Iris pigment epithelial cell (primary cell): ENCODE measurements at regions not wholly inside any gene's neighbourhood (a gene's known extent, or its start where the extent isn't known, plus 50 kb on each side); places are given as distances from the start of the nearest gene placed in this dataset.

Experiments
- DNase-seq: peaks from one replicate; pipeline ENCODE4 v3.0.0-alpha.2; 2011; ENCODE audit warnings: low read depth

GRCh38 chr15:26477044-26477443 lies 295.8 kb downstream of the GABRB3 start:
- no peak for DNase-seq

GRCh38 chr15:26475554-26475953 lies 297.3 kb downstream of the GABRB3 start:
- DNase-seq, result no peak

- no peak for DNase-seq
Measured at GRCh38 chr15:26472661-26473060, 300.2 kb downstream of the GABRB3 start.

DNA sequence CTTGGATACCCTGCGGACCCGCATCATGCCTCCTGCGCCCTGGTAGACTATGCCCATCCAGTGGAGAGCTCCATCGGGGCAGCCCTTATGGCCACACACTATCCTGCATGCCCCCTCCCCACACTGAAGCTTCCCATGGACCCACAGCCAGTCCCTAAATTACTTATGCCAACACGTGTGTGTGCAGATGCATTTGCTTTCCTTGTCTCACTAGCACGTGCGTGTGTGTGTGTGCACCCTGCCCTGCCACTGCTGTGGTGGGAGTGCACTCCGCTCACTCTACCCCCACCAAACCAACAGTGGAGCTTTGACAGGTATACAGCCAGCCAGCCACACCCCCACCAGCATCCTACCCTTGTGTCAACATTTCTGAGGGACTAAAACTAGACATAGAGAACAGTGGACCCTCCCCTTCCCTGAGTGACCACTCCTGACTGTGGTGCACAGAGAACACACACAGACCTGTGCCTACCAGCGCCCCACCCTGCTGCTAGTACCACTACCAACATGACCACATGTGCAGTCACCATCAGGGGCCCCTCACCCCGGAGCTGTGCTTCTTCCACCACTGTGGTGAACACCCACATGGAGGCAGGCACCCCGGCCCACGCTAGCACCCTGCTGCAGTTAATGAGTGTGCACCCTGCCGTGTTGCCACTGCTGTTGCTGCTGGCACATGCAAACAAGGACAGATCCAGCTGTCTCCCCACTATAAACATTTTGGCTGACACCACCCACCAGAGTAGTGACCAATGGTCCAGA lies 310.8 kb downstream of the GABRB3 start:
- no peak for DNase-seq

GRCh38 chr15:26460165-26460564 lies 312.7 kb downstream of the GABRB3 start:
- DNase-seq, result no peak

GRCh38 chr15:26455828-26456227 lies 317.0 kb downstream of the GABRB3 start:
- DNase-seq, result no peak

DNA sequence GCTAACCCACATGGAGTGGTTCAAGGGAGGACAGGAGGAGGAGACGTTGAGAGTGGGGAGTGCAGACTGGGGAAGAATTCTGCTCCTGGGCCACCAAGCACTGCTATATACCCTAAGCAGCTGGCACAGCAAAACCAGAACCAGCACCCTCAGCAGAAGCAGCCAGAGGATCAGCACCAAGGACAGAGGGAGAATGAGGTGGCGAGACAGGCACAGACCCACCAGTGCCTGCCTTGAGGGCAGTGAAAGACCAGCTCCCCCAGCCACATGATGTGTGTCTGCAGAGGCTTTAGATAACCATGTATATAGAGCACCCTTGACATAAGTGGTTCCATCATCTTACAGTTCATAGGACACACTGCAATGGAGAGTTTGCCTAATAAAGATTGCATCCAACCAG lies 319.0 kb downstream of the GABRB3 start:
- no peak for DNase-seq

GRCh38 chr15:26451995-26452394 lies 320.9 kb downstream of the GABRB3 start:
- DNase-seq, result no peak

DNA sequence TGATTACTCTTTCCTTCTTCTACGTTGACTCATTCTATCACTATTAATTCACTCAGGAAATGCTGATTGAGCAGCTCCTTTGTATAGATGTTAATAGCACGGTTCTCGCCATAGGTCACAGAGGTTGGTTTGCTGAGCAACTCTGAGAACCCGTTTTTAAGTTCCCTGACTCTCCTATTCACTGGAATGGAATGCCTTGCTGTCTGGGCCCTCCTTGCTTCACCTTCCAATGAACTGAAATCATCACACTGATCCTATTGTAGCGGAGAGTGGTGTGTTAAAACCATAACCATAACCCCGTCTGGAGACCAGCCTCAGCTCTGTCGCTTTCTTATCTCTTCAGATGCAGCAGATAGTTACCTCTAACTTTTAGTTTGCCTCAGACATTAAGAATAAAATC lies 323.6 kb downstream of the GABRB3 start:
- DNase-seq, result peak; percentile 15

DNA sequence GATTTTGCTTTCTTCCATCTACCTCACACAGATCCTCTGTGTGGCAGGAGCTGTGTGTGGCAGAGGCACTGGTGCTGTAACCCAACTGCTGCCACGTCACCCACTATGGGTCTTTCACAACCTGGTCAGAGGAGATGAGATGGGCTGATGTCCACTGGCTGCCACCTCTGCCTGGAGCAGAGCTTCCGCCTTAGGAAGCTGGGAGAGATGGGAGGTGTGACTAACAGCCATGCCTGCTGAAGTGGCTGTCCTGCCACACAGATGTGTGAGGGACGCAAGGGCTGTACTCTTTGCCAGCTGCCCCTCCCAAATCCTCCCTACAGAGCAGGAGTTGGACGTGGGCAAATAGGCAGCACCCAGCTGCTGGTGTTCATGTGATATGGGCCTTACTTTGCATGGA lies 329.5 kb downstream of the GABRB3 start:
- DNase-seq, result no peak

DNA sequence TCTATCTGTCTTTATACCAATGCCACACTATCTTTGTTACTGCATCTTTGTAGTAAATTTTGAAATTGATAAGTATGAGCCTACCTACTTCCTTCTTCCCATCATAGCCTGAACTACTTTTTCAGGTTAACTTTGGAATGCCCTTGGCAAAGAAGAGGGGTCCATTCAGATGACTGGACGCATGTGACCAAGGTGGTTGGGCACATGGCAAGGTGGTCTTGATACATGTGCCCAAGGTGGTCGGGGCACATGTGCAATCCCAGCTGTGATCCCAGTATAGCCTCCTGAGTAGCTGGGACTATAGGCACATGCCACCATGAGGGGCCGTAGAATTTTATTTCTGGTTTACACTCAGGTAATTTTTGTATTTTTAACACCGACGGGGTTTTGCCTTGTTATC lies 330.2 kb downstream of the GABRB3 start:
- no peak for DNase-seq

DNA sequence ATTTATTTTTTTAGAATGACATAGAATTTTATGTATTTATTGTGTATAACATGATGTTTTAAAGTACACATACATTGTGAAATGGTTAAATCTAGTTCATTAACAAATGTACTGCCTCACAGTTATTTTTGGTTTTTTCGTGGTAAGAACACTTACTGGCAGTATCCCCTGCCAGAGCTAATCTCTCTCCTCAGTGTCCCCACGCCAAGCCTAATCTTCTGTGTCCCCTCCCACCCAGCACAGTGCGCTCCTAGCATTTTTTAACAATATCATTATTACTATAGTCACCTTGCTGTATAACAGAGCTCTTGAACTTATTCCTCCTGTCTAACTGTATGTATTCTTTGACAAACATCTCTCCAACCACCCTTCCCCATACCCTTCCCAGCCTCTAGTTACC lies 333.2 kb downstream of the GABRB3 start:
- no peak for DNase-seq

GRCh38 chr15:26438718-26439117 lies 334.1 kb downstream of the GABRB3 start:
- no peak for DNase-seq

GRCh38 chr15:26438316-26438715 lies 334.6 kb downstream of the GABRB3 start:
- no peak for DNase-seq

- no peak for DNase-seq
Measured at GRCh38 chr15:26433818-26434217, 339.0 kb downstream of the GABRB3 start.

DNA sequence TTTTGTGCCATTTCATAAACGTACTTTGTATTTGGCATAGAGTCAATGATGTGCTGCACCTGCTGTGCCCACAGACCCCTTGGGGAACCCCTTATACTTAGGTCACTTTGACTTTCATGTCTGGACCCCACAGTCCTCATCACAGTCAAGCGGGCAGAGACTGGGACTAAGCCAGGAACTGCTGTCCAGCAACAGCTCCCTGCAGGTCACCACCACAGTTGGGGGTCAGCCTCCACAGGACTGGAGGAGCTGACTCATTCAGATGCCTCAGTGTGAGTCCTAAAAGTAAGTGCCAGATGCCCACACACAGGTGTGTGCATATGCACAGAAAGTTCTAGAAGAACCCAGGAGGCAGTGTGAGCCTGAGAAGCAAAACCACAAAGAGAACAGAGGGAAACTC lies 339.8 kb downstream of the GABRB3 start:
- DNase-seq, result no peak

GRCh38 chr15:26421065-26421464 lies 351.8 kb downstream of the GABRB3 start:
- DNase-seq, result no peak

DNA sequence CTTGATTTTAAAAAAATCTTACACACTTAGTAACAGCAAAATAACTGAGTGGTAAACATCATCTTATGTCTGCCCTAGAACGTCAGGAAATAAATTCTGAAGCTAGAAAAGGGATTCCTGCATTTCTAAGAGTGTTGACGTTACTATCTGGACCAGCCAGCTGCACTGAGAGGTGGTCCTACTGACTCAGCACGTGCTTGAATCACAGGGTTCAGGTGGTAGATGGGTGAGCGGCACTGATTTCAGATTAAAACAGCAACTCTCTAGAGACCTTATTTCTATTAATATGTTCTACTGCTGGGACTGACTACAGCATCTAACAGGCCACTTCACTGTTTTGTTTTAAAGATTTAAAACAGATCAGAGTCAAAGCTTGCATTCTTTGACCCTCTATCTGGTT lies 377.2 kb downstream of the GABRB3 start:
- no peak for DNase-seq

- no peak for DNase-seq
Measured at GRCh38 chr15:26394801-26395200, 378.1 kb downstream of the GABRB3 start.

- DNase-seq, result no peak
Measured at GRCh38 chr15:26392956-26393355, 379.9 kb downstream of the GABRB3 start.

GRCh38 chr15:26391567-26392194 lies 381.2 kb downstream of the GABRB3 start:
- DNase-seq, result no peak

DNA sequence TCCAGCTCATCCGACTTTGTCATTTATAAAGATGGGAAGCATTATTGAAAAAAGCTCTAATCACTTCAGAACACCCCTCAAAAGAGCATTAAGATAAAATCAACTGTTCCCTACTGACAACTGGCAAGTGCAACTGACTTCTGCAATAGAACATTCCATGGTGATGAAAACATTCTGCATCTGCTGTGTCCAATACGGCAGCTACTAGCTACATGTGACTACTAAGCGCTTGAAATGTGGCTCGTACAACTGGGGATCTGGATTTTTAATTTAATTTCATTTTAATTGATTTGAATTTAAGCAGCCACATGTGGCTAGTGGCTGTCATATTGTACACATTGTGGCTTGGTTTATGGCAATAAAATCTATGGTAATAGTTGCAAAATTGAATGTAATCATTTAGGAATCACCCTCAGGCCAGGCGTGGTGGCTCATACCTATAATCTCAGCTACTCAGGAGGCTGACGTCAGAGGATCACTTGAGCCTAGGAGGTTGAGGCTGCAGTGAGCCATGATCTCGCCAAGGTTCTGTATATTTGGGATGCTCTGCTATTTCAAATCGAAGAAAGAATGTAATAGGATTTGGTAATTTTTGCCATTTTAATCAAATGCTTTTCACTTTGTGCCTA lies 390.3 kb downstream of the GABRB3 start:
- DNase-seq, result no peak

DNA sequence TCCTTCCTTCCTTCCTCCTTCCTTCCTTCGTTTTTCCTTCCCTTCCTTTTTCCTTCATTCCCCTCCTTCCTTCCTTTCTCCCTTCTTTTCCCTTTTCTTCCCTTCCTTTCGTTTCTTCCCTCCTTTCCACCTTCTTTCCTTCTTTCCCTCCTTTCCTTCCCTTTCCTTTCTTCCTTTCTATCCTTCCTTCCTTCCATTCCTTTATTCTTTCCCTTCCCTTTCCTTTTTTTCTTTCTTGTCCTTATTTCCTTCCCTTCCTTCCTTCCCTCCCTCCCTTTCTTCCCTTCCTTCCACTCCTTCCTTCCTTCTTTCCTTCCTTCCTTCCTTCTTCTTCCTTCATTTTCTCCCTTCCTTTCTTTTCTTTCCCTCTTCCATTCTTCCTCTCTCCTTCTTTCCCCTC lies 394.6 kb downstream of the GABRB3 start:
- no peak for DNase-seq

- DNase-seq, result no peak
Measured at GRCh38 chr15:26376243-26376642, 396.6 kb downstream of the GABRB3 start.
